GM18507 (cell line): ENCODE measurements at regions not wholly inside any gene's neighbourhood (a gene's known extent, or its start where the extent isn't known, plus 50 kb on each side); places are given as distances from the start of the nearest gene placed in this dataset.
"Not testable (repeated sequence)": the region's sequence is repeated elsewhere in the genome, so short reads cannot be mapped to it uniquely, and the experiment has no call there.

ENCODE experiments used
- DNase-seq: peaks from one replicate; pipeline ENCODE4 v3.0.0; 2011; ENCODE audit warnings: low read depth; ENCODE audit not compliant: insufficient read length; ENCODE audit errors: extremely low spot score
- FAIRE-seq: peaks from 2 replicates; lab custom pipeline; 2011; peaks lifted over from hg19 to GRCh38; lab: Jason Lieb, UNC

DNA sequence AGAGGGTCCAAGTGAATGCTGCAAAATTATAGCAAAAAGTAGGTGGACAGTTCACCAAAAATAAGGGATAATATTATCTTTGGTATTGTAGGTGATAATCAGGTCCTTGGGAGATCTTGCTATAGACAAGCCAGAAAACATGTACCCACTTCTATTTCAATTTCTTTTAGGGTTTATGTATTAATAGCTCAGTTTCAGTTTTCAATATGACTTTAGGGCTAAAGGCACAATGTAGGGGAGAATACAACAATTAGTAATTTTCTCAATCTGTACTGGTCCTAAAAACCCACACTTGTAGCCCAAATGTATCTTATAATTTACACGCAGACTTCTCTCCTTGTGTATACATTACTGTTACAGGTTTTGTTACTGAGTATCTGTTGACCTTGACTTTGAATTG lies 307.0 kb upstream of the ID4 start:
- FAIRE-seq (no peak), DNase-seq (no peak)

DNA sequence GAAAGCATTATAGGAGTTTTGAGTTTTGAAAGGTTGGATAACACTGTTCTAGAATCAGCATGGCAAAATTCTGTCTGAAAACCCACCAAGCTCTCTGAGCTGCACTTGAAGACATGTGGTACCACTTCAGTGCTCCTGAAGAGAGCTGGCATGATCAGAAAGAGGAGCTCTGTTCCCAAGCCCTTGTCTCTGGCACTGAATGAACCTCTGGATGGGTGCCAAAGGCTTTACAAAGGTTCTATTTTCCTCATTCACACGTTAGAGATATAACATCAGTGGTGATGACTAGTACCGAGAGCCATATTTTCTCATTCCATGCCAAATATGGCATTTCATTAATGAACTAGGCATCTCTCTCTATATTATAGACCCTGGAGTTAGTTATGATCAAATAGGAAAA lies 301.8 kb upstream of the ID4 start:
- DNase-seq (no peak), FAIRE-seq (no peak)

DNA sequence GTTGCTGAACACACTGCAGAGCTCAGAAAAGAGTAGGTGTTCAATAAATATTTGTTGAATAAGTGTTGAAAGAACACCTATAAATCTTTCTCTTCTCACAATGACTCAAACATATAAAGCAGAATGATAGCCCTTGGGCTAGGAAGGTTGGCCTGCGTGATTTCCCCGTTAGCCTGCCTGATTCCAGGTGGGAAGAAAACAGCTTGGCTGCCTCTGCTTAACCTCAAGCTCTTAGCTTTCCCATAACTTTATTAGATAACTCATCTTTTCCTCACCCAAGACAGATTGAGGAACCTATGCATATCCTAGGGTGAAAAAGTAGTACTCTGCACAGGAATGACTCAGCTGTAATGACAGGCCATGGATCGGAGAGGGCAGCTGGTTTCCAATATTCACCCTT lies 300.3 kb upstream of the ID4 start:
- DNase-seq: no peak
- no peak for FAIRE-seq

DNA sequence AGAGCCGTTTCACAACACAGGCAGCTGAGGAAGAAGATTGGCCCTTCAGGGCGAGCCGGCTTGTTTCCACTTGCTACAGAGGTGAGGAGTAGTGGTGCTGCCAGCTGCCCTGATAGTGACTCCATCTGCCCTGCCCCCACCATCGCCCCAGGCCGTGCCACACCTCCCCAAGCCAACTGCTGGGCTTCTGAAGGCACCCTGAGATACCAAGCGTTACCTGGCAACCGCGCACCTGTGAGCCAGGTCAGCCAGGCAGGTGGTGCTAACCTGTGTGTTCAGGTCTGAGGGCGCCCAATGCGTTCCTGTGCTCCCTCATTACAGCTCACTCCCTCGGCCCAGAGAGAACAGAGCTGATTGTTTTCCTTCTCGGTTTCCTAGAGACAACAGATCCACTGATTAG lies 299.1 kb upstream of the ID4 start:
- no peak for FAIRE-seq

DNA sequence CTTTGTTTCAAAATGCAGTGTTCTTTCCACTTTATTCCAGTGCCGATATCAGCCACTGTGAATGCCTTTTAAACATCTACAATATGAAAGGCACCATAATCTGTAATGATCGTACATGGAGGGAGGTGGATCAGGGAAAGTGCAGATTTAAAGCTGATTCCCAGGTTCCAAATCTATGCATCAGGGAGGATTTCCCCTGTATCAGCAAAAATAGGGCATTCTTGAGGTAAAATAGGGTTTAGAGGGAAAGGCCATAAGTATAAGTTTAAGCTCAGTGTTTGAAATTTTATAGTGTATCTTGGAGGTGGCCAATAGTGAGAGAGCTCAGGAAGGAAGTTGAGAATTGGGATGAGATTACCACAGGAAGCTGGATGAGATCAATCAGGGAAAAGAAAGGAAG lies 289.7 kb upstream of the ID4 start:
- no peak for DNase-seq
- no peak for FAIRE-seq

More for the DNA sequence above, 299.1 kb upstream of the ID4 start:
- no peak for DNase-seq

DNA sequence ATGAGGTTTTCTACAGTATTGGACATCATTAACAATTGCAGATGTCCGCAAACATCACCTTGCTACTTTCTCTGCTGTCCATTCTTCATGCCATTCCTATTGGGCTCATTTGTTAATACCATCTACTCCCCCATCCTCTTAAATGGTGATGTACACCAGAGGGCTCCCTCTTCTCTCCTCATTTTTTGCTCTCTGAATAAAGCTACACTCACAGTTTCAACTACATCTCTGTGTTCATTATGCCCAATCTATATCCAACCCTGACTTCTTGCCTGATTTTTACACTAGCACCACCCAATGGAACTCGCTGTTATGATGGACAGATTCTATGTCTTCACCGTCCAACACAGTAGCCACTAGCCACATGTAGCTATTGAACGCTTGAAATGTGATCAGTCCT lies 288.1 kb upstream of the ID4 start:
- no peak for FAIRE-seq
- no peak for DNase-seq

DNA sequence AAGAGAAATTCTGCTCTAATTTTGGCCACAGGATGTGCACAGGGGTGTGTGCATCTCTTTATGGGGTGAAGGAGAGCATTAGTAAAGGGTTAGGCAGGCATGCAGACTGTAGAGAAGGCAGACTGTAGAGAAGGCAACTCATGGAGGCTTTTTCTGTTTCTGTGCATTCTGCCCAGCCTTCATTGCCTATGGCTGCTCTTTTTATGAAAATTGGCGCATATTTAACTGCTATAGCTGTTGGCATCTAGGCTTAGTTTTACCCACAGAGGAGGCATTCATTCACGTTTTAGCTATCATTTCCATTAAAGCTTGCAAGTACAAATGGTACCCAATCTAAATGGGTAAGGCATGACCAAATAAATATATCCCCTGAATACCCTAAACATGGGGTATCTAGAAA lies 286.8 kb upstream of the ID4 start:
- no peak for DNase-seq
- no peak for FAIRE-seq

DNA sequence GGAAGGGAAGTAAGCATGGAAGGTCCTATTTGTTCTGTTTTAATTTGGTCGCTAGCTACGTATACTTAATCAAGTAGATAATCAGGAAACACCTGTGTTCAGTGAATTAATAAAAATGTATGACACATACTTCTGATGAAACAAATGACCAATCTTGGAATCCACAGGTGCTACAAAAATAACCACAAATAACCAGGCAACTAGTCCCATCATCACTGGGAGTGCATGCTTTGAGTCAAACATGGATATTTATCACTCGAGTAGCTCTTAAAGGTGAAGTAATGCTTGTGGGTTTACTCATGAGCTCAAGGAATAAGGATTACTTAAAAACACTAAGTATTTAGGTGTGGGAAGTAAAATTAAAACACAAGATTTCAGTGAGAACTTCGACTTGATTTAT lies 285.6 kb upstream of the ID4 start:
- no peak for FAIRE-seq
- no peak for DNase-seq

DNA sequence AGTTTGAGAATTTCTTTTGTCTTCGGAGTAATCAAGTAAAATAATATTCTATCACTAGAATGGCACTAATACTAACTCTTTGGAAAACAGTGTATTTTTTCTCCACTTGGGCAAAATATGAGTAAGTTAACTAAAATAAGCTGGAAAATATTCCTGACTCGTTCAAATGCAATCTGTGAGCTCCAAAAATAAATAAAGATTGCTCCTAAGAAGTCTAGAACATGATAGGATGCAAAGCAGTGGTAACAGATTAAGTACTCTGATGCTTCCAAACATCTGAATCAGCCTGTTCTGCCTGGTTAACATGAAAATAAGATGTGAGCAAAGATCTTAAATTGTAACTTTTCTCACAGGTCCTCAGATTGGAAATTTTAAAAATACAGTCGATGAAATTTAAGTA lies 285.1 kb upstream of the ID4 start:
- FAIRE-seq (no peak), DNase-seq (no peak)

DNA sequence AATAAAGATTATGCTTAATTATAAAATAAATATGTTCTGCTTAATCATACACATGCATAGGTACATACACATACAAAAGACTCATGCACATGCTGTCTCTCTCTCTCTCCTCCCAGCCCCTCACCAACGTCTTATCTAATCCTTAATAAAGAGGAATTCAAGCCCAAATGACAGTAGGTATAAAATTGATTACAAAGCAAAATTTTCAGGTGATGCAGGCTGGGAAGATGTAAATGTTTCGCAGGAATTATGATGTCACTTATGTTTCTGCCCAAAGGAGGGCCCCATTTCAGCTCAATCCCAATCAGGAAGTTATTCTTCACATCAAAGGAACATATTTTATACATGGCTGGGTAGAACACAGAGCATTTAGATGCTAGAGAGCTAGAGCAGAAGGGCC lies 284.6 kb upstream of the ID4 start:
- DNase-seq: no peak
- FAIRE-seq: no peak

DNA sequence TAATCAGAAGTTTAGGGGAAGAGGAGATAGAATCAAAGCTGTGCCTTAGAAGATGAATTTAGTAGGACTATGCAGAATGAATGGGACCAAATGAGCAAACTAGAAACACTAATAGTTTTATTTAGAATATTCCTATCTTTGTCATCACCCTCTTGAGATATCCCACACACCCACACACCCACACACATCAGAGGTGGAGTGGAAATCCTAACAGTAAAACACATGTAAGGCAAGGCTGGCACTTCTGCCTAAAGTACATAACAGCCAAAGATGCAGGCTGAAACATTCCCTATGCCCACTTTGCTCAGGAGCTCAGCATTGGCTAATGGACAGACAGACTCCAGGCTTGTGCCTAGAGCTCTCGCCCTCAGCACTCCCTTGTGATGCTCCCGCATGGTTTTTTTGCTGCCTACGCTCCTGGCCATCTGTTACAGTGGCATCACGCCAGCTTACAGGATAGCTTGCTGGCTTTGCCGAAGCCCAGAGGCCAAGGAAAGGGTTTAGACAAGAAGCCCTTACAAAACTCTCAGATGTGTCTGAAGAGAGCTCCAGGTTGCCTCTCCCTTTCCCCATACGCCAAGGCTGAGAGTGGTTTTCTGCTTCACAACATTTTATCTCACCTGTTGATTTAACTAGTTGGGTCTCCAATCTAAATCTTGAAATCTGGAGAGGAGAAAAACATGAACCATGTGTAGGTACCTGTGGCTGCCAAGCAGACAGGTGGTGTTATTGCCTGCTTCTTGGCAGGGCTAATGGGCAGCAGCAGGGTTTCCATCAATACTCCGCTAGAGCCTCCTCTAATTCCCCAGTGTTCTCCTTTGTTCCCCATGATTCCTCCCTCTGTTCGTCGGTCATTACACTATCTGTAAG lies 282.6 kb upstream of the ID4 start:
- DNase-seq (no peak), FAIRE-seq (no peak)

DNA sequence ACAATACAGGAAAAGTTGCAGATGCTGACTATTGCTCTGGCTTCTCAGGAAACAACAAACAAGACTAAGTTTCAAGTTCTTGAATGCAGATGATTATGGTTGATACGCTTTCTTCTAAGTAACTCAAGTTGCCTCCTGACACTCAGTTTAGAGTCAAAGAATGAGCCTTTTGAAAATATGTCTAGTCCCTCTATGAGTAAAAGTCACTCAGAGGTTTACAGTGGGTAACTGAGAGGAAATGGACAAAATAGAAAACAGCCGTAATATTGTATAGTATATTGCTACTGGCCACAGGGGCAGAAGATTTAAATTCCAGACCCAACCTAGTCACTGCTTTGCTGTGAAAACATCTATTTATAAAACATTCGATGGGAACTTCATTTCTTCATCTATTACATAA lies 280.0 kb upstream of the ID4 start:
- DNase-seq (no peak), FAIRE-seq (no peak)

DNA sequence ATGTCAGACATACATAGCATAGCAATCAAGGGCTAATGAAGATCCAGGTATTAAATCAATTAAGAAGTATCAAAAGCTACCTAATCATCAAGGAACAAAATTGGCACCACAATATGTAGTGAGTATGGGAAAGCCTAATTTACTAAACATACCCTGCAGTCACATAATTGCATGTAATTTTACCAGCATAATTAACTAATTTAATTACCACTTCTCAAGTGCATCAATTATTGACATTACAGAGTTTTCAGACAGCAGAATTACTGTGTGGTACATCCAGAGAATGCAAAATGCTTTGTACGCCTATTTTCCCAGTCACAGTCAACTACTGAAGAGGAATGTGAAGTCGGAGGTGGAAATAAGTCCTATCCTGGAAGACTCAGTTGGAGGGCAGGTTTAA lies 279.0 kb upstream of the ID4 start:
- no peak for FAIRE-seq
- DNase-seq: no peak

DNA sequence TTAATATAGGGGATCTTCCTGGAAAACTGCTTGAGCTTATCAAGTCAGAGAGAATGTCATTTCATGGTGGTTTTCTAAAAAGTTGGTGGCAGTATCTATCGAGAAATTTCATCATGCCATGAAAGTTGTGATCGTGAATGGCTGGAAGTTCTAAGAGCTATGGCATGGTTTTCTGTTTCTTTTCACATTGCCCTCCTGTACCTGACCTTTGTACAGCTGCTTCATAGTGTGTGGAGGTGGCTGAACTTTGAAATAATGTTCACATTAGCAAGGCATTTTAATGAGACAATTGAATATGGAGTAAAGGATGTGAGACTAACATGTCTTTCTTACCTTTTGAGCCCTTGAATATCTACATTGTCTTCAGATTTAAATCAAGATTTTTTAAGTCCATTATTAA lies 278.2 kb upstream of the ID4 start:
- DNase-seq (no peak), FAIRE-seq (no peak)

DNA sequence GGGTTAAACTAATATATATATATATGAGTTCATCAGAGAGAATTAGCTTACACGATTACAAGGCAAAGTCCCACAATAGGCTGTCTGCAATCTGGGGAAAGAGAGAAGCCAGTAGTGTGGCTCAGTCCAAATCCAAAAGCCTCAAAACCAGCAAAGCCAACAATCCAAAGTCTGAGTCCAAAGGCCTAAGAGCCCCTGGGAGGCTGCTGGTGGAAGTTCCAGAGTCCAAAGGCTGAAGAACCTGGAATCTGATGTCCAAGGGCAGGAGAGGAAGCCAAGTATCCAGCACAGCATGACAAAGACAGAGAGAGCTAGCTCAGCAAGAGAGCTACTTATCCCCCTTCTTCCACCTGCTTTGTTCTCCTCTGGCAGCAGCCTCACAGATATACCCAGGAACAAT lies 274.7 kb upstream of the ID4 start:
- DNase-seq (no peak), FAIRE-seq (no peak)

DNA sequence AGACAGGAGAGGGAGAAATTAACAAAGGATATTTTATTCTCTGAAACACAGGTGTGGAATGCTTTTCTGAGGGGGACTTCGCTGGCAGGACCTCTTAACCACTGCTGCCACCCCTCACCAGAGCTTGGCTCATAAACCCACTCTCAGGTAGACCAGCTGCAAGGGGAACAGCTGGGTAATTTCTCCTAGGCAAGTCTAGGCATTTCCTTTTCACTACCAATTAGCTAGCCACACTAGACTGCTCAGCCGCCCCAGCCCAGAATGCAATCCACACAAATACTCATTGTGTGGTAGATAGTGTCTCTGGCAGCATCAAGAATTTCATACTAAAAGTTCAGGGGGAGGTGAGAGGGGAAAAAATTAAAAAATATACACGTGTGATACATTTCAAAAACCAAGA lies 267.6 kb upstream of the ID4 start:
- DNase-seq (no peak), FAIRE-seq (no peak)

DNA sequence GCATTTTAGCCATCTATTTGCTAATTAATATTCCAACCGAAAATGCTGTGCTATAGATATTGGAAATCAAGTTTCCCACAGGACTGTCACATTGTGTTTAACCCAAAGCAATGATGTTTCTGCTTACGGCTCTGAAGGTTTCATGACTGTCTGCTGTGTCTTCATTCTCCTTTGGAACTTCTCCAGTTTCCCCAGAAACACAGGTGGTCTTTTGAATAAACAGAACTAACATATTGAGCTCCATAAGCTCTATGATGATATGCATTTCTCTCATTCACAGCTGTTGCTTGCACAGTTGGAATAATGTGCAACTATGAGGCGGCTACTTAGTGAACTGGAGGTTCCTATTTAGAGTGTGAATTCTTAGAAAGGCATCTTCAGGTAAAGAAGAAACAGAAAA lies 266.0 kb upstream of the ID4 start:
- DNase-seq (no peak), FAIRE-seq (no peak)

DNA sequence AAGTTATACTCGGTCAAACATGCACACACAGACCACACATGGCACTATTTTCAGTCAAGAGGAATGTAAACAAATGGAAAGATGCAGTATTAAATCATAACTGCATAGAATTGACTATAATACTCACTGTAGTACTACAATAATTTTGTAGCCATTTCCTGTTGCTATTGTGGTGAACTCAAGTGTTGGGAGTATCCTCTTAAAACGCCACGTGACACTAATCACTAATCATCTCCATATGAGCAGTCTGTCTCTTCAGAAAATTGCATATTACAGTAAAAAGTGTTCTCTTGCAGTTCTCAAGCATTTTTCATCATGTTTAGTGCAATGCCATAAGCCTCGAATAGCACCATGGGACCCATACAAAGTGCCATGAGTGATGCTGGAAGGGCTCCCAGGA lies 258.7 kb upstream of the ID4 start:
- no peak for DNase-seq
- no peak for FAIRE-seq

DNA sequence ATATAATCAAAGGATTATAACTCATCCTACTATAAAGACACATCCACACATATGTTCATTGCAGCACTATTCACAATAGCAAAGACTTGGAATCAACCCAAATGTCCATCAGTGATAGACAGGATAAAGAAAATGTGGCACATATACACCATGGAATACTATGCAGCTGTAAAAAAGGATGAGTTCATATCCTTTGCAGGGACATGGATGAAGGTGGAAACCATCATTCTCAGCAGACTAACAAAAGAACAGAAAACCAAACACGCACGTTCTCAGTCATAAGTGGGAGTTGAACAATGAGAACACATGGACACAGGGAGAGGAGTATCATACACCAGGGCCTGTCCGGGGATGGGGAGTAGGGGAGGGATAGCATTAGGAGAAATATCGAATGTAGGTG lies 253.0 kb upstream of the ID4 start:
- DNase-seq, FAIRE-seq: not testable (repeated sequence)

DNA sequence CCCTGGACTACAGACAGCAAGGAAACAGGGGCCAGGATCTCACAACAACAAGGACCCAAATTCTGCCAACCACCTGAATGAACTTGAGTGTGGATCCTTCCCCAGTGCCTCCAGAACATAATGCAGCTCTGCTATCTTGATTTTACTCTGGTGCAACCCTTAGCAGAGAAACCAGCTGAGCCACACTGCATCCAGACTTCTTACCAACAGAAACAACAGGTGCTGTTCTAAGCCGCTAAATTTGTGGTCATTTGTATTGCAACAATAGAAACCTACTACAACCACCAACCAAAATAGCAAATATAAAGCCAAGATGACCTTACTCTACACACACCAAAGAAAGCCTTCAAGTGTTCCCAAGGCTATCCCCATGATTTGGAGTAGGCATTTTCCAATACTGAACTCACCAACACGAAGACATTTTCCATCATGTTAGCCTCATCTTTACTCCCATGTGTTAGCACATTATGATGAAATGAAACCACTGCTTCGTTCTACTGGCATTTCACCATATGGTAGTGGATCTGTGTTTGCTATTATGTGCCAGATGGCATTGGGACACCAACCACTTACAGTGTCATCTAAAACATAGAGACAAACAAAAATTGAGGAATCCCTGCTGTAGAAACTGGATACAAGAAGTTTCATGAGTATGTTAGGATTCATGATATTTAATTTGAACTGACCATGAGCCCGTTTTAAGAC lies 249.8 kb upstream of the ID4 start:
- FAIRE-seq (no peak), DNase-seq (no peak)

DNA sequence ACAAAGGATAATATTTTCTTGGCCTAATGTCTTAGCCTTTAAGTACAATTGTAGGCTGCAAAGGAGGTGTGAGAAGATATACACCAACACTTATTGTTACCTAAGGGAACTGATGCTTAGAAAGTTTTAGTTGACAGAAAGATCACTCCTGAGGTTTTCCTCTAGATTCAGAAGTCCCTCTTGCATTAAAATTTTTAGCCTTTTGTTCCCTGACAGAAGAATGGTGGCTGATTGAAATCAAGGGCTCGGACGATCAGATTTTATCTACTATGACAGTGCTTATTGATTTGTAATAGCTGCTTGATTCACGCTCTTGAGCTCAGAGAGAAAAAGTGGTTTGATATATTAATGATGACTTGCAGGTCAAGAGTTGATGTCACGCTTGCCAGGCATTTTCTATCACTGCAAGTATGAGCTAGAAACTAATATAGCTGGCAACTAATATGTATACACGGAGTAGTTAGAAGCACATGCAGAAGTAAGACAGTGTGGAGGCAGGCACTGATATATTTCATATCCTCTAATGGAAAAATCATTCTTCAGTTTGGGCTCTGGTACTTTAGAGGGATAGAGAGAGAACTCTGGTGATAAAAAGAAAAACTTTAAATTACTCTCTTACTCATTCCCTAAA lies 246.6 kb upstream of the ID4 start:
- FAIRE-seq (no peak), DNase-seq (no peak)
